Gastrocnemius medialis (tissue), 4 donors: ENCODE measurements at regions not wholly inside any gene's neighbourhood (a gene's known extent, or its start where the extent isn't known, plus 50 kb on each side); places are given as distances from the start of the nearest gene placed in this dataset.

Experiments used
- CTCF ChIP-seq, 5 experiments: fragments of 450-650 bp in 3 of 5; fragments of 200-600 bp in 2 of 5; sonication (generic) in 2 of 5; IDR thresholded peaks in 4 of 5; conservative IDR thresholded peaks in 1 of 5; 1 replicate in 4 of 5; 2 replicates in 1 of 5; pipeline ENCODE4 v1.5.1; 2016 to 2019; ENCODE audit warnings: antibody characterized with exemption in 5 of 5, mild to moderate bottlenecking in 3 of 5, moderate library complexity in 3 of 5
- POLR2A ChIP-seq, 2 donors: fragments of 450-650 bp; IDR thresholded peaks; one replicate each; pipeline ENCODE4 v1.6.1; 2017; ENCODE audit warnings: antibody characterized with exemption in 2 of 2, mild to moderate bottlenecking in 2 of 2, moderate library complexity in 2 of 2

GRCh38 chr14:65962952-65963351 is 523.2 kb upstream of the CCDC196 start:
- no peak for TF ChIP-seq CTCF (IDR thresholded peaks at IDR 0.05 in 4 of 5, conservative IDR thresholded peaks at IDR 0.05 in 1 of 5)
- TF ChIP-seq POLR2A (IDR thresholded peaks at IDR 0.05), result no peak
